ENCODE measurements at regions not wholly inside any gene's neighbourhood (a gene's known extent, or its start where the extent isn't known, plus 50 kb on each side); places are given as distances from the start of the nearest gene placed in this dataset.

DNA sequence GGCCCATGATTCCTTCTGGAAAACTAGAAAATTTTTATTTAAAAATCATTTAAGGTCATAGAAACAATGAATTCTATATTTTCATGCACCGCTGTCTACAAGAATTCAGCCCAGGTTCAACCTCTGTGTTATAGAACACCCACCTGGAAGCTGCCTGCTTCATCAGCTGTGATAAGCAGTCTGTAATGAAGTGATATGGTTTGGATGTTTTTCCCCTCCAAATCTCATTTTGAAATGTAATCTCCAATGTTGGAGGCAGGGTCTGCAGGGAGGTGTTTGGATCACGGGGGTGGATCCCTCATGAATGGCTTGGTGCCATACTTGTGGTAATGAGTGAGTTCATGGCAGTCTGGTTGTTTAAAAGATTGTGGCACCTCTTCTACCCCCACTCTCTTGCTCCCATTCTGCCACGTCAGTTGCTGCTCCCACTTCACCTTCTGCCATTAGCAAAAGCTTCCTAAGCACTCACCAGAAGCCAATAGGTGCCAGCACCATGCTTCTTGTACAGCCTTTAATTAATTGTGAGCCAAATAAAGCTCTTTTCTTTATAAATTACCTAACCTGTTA is 55.6 kb downstream of the MRPL32 start:
- no peak for DNase-seq (ENCODE audit: low read depth)

DNA sequence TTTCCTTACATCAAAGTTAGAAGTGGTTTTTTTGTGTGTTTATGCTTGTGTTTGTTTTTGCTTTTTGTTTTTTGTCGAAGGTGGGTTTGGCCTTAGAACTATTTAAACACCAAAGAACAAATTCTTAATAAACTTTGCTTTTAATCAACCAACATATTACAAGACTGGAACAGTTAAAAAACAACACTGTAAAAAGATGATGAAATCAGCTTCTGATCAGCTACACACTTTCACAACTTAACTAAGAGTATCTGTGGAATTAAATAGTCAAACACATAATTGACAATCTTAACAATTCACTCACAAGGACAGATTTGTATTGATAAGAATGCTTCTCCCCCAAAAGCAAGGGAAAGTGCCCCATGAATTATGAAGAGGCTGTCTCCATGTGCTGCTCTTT is 58.8 kb downstream of the MRPL32 start:
- no peak for DNase-seq (ENCODE audit: low read depth)

DNA sequence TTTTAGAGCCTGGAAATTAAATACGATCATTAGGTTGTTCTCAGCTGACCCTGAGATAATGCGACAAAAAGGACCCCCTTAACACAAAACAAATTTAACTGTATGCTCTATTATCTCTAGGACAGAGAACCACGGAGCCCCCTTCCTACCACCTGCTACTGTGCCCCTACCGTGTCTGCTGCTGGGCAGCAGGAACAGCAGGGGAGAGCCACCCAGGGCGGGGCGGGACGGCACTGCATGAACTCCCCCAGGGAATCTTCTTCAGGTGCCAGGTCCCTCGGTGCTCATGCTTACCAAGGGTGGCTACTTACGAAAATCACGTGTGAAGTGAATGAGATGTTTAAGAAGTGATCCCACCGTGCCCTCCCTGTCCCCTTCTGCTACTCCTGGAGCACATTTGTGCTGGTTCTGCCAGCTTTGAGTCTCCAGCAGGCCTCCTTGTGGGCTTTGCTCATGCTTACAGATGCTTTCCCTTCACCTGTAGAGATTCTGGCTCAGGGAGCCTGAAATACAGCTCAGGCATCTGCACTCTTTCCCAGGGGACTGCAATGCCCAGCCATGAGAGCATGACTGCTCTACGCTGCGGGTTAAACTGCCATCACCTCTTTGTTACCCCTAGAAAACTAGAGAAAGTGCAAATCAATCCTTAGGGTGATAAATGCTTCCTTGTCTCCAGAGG is 59.9 kb downstream of the MRPL32 start:
- DNase-seq (ENCODE audit: low read depth), result no peak

DNA sequence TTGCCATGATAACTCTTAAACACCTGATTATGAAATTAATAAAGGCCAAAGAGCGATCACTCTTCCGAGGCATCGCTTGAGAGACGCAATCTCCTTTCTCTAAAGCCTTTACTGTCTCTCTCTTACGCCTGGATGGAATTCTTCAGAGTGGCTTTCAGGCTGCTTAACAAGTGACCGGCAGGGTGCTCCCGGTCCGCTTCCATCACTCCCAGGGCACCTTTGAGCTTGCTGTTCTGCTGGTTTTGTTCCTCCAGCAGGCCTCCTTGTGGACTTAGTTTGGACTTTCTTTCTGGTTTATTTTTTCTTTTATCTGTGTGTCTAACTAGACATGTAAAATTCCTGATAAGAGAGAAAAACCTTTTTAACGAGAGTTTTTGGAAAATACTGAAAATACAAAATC is 60.9 kb downstream of the MRPL32 start:
- no peak for DNase-seq (ENCODE audit: low read depth)

DNA sequence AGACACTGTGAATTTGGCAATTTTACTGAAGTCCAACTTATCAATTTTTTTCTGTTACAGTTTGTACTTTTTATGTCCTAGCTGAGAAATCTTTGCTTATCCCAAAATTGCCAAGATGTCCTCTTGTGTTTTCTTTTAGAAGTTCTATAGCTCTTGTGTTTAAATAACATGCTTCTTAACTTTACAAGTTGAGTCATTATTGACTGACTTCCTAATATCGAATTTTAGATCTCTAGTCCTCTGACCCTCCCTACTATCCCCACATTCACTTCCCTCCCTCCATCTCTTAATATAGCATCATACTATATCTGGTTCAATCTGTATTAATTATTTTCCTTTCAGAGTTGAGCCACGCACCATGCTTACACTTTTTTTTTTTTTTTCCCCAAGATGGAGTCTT is 61.9 kb downstream of the MRPL32 start:
- DNase-seq (ENCODE audit: low read depth), result no peak

DNA sequence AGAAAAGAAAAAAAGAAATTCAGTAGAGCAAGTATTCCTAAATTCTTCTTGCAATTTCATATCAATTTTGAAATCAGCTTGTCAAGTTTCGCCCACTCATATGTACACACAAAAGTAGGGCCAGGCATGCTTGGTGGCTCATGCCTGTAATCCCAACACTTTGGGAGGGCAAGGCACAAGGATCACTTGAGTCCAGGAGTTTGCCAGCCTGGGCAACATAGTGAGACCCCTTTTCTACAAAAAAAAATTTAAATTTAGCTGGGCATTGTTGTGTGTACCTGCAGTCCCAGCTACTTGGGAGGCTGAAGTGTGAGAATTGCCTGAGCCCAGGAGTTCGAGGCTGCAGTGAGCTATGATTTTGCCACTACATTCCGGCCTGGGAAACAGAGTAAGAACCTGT is 65.4 kb downstream of the MRPL32 start:
- DNase-seq (ENCODE audit: low read depth), result no peak

DNA sequence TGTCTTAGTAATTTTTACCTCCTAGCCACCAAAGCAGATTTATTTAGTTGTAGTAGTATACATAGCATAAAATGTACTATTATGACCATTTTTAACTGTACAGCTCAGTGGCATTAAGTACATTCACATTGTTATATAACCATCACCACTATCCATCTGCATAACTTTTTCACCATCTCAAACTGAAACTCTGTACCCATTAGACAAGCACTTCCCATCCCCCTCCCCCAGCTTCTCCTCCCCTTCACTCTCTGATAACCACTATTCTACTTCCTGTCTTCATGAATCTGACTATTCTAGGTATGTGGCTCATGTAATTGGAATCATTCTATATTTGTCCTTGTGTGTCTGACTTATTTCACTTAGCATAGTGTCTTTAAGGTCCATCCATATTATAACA is 71.9 kb downstream of the MRPL32 start:
- DNase-seq (ENCODE audit: low read depth), result no peak

DNA sequence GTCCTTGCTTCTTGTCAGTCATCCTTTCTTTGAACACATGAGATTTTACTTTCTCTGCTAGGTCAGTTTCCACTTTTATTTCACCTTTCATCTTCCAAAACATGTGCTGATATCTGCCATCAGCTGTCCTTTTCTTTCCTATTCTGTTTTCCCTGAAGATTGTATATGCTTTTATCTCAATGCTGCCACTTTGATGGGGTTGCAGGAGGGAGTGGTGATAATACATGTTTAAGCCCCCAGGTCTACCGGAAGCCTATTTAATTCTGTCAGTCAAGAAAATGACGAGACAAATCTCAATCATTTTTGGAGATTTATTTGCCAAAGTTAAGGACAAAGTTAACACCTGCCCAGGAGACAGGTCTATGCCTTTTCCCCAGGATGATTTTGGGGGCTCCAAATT is 73.8 kb downstream of the MRPL32 start:
- no peak for DNase-seq (ENCODE audit: low read depth)

DNA sequence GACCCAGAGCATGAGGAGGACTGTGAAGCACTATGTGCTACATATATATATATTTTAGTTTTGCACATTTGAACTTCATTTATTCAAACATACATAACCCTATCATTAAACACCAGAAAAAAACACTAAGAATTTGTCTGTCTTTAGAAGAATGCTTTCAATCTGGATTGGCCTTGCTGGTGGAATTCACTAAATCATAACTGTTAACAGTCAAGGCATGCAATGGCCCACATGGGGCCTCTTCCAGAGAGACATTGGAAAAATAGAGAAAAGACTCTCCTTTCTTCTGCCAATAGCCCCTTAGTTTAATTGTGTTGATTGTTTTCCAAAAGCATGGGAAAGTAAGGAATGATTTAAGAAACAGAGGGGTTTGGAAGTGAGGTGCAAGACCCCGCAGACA is 77.9 kb downstream of the MRPL32 start:
- DNase-seq (ENCODE audit: low read depth), result no peak

DNA sequence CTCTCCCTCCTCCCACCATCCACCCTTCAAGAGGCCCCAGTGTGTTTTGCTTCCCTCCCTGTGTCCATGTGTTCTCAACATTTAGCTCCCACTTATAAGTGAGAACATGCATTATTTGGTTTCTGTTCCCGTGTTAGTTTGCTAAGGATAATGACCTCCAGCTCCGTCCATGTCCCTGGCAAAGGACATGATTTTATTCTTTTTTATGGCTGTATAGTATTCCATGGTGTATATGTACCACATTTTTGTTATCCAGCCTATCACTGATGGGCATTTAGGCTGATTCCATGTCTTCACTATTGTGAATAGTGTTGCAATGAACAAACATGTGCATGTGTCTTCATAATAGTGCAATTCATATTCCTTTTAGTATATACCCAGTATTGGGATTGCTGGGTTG is 79.7 kb downstream of the MRPL32 start:
- no peak for DNase-seq (ENCODE audit: low read depth)

DNA sequence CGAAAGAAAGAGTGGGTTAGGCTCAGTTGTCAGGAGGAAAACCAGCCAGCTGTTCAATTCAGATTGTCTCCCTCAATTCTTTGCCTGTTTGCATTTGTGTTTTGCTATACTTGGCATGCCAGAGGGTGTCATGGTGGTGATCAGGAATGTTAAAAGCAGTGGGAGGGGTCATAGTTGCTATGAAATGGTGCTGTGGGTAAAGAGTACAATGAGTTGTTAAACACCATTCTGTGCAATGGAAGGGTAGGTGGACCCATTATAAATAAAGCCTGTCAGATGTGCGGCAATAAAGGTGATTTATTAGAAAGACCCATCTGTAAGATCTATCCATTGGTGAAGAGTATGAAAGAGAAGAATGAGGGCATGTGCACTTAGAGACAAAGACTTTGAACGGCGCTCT is 82.2 kb downstream of the MRPL32 start:
- DNase-seq (ENCODE audit: low read depth), result no peak

DNA sequence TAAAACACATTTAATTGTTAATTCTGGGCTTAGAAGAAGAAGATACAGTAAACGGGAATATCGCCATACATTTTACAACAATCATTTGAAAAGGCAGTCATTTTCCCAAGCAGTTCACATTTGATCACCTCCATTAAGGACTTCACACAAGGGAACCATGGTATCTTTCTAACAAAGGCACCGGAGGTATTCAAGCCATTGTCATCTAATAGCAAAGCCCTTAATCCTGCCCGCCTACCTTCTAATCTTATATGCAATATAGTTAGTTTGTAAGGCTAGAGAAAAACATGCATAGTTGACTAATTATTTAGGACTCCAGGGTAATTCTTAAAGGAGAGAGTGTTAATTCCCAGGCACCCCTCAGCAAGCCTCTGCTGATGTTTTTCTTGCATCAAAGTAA is 83.1 kb downstream of the MRPL32 start:
- DNase-seq (ENCODE audit: low read depth), result no peak

DNA sequence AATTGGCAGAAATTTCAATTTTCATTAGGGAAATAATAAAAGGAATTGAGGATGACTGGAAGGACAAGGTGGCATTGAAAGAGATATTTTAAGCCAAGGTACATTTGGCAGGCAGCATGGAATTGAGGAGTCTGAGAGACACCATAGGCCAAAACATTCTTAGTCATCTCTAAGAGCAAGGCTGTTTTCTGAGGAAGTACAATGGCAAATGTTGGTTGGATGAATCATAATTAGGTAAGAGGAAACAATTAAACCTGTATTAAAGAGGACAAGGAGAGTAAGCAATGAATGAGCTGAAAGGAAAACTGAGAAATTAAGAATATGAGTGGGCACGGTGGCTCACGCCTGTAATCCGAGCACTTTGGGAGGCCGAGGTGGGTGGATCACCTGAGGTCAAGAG is 86.3 kb downstream of the MRPL32 start:
- DNase-seq (ENCODE audit: low read depth), result no peak

DNA sequence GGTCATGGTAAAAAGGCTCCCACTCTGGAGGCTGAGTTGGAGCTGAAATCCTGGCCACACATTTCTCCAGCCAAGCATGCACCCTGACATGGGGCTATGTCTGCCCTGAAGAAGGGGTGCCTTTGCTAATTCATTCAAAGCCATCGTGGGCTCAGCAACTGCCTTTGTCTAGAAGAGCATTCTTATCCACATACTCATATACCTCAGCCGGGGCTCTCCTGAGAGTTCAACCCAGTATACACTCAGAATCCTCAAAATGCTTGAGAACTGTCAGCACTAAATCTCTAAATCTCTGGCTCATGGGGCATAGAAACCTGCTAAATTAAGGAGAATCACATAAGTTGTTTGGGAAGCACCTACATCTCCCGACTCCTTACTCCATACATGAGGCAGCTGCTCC is 89.3 kb downstream of the MRPL32 start:
- DNase-seq (ENCODE audit: low read depth), result no peak

DNA sequence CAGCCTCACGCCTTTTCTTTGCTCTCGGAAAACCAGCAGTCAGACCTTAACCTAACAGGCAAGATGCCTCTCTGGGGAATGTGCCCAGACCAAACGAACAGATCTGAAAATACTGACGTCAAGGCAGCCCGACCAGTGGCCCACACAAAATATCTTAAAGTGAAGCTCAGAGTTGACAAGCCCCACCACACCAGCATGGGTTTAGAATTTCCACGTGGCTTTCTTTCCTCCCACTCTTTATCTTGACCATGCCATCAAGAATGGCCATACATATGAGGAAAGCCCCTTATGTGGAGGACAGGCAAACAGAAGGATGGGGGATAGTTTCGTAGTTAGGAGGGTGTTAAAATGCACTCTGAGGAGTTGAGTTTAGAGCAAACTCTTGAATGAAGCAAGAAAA is 89.8 kb downstream of the MRPL32 start:
- no peak for DNase-seq (ENCODE audit: low read depth)

DNA sequence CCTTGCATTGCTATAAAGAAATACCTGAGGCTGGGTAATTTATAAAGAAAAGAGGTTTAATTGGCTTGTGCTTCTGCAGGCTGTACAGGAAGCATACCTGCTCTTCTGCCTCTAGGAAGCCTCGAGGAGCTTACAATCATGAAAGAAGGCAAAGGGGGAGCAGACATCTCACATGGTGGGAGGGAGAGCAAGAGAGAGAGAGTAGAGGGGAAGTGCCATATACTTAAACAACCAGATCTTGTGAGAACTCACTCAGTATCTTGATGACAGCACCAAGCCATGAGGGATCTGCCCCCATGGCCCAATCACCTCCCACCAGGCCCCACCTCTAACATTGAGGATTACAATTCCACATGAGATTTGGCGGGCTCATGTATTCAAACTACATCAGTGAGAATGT is 79.1 kb upstream of the HECW1 start:
- DNase-seq (ENCODE audit: low read depth), result no peak

DNA sequence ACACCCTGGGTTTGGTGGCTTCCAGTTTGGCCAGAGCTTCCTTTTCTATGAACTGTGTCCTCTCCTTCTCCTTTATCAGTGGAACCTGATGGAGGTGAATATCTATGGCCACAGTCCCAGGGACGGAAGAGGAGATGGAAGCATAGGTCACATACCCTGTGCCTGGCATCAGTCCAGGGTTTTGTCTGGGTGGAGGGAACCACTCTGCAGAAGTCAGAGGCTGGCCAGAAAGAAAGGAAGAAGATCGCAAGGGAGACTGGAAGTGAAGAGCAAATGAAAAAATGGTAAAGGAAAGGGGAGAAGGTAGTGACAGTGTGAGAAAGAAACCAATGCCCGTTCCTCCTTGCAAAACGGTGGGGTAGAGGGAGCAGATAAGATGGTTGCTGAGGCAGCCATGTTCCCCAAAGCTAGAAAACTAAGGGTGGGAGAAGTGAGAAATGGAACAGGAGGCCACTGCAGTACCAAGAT is 77.9 kb upstream of the HECW1 start:
- peak; percentile 5 for DNase-seq (ENCODE audit: low read depth)

DNA sequence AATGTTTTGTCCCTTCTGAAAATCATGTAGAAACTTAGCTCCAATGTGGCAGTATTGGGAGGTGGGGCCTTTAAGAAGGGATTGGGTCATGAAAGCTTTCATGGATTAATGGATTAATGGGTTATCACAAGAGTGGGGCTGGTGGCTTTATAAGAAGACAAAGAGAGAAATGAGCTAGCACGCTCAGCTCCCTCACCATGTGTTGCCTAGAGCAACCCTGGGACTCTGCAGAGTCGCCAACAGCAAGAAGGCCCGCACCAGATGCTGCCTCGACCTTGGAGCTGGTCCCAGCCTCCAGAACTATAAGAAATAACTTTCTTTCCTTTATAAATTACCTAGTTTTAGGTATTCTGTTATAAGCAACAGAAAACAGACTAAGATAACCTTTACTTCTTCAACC is 74.9 kb upstream of the HECW1 start:
- no peak for DNase-seq (ENCODE audit: low read depth)

DNA sequence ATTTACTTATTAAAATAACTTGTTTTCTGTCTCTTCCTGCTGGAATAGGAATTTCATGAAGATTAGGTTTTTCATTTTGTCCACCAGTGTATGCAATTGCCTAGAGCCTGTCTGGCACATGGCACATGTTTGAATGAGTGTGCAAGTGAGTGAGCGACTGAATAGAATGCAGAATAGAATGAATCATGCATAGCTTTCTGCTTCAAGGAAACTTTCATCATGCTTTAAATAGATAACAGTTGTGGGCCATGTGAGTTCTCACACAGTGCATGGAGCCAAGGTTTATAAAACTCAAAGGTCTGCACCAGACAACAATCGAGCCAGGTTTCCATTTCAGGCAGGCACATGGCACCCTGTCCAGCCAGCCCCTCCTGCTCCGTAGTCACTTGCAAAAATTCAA is 74.2 kb upstream of the HECW1 start:
- DNase-seq (ENCODE audit: low read depth), result no peak

DNA sequence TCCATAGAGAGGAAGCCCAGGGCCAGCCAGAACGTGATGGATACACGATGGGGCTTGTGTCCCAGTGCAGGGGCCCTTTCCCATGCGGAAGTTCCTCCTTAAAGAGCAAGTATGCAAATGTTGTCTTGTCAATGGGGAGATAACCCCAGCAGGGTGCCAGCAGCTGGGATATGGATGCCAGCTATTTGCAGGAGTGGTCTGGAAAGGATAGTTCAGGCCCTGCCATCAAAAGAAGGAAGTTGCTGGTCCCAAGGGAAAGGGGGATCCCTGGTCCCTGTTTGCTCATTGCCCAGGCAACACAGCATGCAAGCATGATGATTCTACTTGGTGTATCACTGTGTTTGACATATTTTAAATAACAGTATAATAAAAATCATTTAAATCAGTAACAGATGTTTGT is 73.1 kb upstream of the HECW1 start:
- no peak for DNase-seq (ENCODE audit: low read depth)

DNA sequence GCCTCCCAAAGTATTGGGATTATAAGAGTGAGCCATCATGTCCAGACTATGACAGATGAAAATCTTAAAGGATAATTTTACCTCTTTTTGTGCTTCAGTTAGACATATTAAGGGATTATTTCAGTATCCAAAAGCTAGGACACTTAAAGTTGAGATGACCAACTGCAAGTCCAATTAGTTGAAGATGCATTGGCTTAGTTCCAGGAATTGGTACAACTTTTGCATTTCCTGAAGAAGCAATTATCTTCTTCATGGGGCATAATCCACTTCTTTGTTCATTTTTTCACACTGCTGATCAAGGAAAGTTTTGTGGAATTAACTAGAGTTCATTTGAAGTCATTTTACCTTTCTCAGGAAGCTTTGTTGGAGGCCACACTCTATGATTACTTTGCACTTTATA is 72.0 kb upstream of the HECW1 start:
- DNase-seq (ENCODE audit: low read depth), result no peak

DNA sequence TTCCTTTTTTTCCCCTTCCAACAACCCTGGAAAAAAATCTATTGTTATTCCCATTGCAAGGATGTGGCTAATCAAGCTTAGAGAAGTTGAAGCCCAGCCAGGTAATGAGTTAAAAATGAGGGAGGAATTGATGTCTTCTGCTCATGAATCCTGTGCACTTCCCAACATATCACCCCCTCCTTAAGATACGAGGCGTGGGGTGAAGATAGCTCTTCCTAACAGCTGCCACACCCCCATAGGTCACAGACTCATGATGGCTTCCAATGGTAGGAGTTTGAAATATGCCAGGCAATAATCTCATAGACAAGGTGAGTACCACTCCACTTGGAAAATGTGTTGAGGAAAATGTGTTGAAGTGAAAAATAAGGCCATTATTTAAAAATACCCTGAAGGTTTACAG is 71.3 kb upstream of the HECW1 start:
- no peak for DNase-seq (ENCODE audit: low read depth)

DNA sequence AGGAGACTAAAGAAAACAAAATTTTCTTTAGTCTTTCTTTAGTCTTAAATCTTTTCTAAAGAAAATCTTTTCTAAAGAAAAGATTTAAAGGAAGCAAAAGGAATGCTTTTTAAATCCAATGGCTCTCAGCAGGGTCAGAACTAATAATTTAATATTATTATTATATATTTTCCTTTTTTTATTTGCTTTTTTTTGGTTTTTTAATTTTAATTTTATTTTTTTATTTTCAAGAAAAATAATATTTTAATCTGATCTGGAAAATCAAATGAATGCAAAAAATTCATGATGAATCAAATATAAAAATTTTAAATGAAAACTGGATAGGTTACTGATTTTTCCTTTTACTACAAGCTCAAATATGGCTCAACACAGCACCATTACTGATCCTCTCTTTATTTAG is 70.7 kb upstream of the HECW1 start:
- no peak for DNase-seq (ENCODE audit: low read depth)

DNA sequence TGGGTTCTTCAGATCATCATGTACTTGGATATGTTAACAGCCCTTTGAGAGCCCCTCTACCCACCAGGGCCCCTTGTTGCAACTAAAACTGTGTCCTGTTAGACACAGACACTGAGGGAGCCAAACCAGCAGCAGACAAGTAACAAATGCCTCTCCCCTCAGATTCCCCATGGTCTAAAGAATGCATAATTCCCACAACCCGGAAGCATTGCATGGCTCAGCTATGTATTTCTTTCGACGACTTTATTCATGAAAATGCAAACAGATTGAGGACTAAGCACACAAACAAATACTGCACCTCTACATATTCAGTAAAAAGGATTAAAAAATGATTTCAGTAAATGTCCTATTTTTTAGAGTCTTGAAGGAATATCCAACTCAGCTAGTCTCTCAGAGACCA is 70.1 kb upstream of the HECW1 start:
- DNase-seq (ENCODE audit: low read depth), result no peak
